Iris pigment epithelial cell (primary cell): ENCODE measurements at regions not wholly inside any gene's neighbourhood (a gene's known extent, or its start where the extent isn't known, plus 50 kb on each side); places are given as distances from the start of the nearest gene placed in this dataset.
"Not testable (repeated sequence)": the region's sequence is repeated elsewhere in the genome, so short reads cannot be mapped to it uniquely, and the experiment has no call there.

Experiments used
- DNase-seq: peaks from one replicate; pipeline ENCODE4 v3.0.0-alpha.2; 2011; ENCODE audit warnings: low read depth

DNA sequence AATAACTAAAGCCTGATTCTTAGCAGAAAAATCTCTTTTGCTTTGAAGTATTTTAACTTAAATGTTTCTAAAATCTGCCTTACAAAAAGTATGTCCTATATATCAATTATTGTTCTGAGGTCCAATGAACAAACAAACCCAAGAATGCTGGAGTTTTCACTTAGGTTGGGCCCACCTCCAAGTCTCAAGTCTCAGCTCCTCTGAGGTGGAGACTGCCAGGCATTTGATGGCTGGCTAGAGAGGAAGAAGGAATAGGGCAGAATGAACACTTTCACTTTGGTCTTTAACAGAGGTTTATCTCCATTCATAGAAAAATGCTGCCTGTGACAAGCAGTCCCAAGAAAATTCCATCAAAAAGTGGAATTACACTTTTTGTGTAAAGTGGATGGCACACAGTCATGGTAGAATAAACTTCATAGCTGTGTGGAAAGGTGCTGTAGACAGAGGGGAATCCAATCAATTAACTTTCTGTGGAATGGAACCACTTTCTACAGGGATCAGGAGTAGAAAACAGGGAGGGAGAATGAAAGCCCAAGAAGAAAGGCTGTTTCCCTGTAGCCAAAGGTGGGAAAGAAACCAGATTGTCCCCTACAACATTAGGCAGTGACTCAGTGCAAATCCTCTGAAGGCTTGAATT is 349.4 kb upstream of the RUNX1 start:
- peak; percentile 47 for DNase-seq

DNA sequence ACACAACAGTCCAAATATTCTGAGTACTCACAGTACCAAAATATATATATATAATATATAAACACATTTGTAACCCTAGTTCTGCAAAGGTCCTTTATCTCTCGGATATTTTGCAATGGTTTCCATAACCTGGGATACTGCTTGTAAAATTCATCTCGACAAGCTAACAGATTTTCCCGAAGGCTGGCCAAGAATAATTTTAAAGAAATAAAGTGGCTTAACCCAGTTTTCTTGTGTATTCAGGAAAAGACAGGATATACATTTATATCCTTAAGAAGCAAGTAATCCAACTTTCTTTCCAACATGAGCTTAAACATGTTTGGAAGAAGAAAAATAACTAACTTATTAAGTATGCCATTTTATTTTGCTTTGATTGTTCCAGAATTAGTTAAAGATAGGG is 348.7 kb upstream of the RUNX1 start:
- no peak for DNase-seq

DNA sequence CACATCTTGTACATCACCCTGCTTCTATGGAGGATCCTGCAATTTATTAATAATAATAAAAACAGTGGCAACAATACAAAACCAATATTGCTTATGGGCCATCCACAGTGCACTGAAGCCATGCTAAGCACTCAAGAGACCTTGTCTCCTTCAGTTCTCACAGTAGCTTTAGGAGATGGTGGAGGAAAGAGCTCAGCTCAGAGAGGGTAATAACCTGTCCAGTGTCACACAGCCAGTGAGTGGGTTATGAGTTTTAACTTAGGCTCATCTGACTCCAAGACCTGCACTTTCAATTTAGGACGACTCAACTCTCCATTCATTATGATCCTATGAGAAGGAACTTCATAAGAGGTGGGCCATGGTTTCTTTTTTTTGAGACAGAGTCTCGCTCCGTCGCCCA is 347.6 kb upstream of the RUNX1 start:
- no peak for DNase-seq

DNA sequence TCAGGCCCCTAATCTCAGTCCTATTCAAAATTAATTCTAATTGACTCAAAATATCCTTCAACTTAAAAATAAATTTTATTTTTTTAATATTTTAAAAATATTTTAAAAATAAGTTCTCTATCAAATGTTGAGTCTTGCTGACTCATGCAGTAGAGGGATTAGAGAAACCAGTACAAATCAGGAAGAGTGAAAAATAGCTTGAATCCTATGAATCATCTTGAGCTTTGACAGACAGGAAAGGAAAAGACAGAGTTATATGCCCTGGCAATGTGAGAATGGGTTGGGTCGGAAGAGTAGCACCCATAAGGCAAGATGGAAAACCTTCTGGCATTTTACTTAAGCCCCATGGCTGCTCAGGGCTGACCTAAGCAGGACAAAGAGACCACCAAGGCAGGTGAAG is 346.6 kb upstream of the RUNX1 start:
- peak; percentile 87 for DNase-seq

DNA sequence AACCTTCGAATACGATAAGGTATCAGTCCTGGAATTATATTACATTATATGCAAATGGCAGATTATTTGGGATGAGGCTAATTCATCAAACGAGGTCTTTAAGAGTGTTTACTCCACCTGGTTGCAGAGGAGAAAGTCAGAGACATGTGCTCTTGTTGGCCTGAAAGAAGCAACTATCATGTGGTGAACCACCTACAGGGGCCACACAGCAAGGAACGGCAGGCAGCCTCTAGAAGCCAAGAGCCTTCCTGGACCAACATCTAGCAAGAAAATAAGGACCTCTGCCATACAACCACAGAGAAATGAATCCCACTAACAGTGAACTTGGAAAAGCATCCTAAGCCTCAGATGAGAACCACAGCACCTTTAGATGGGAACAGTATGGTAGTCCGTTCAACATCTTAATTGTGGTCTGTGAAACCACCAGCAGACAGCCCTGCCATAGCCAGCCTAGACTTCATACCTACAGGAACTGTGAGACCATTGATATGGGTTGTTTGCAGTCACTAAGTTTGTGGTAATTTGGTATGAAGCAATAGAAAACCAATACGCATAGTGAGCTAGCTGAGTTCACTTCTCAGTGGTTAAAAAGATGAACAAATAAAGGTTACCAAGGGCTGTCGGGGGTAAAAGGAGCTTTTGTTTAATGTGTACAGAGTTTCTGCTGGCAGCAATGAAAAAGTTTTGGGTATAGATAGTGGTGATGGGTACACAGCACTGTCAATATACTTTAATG is 345.7 kb upstream of the RUNX1 start:
- DNase-seq: peak; percentile 76

DNA sequence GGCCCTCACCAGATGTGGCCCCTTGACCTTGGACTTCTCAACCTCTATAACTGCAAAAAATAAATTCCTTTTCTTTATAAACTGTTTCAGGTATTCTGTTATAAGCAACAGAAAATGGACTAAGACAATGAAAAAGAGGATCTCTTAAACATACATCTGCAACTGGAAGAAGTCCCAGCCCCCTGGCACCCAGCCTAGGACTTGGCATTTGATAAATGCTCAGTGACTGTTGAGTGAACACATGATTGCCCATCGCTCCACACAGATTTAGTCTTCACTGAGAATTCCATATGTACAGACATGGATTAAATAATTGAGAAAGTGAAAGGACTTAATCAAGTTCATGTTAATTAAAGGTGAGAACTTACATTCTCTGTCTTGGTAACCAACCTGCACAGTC is 344.9 kb upstream of the RUNX1 start:
- no peak for DNase-seq

DNA sequence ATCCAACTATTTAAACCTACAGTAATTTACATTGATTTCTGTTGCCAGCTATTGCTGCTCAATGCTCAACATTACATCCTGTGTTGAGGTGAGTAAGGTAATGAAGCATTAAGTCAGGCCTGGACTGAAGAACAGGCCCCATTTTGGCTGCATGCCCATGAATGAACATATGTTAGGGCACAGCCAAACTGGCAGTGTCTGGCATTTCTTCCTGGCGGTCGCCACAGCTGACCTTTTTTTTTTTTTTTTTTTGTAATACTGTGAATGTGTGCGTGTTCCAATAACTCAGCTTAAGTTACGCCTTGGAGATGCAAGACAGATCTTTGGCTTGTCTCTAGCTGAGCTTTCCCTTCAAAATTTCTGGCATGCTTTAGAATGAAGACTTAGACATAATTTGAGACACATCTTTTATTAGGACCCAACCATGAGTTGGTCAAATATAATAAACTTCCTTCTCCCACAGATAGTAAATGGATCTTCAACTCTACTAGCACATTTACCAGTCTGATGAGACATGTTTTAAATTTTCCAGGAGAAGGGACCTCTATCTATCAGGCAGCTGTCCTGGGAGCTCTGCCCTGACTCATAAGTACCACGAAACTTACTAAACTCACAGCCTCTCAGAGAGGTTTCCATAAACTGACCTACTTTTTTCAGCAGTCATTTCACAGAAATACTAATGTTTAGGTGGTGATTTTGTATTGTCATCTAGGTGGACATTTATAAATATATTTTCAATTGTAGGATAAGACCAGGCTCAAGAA is 341.1 kb upstream of the RUNX1 start:
- peak; percentile 85 for DNase-seq

DNA sequence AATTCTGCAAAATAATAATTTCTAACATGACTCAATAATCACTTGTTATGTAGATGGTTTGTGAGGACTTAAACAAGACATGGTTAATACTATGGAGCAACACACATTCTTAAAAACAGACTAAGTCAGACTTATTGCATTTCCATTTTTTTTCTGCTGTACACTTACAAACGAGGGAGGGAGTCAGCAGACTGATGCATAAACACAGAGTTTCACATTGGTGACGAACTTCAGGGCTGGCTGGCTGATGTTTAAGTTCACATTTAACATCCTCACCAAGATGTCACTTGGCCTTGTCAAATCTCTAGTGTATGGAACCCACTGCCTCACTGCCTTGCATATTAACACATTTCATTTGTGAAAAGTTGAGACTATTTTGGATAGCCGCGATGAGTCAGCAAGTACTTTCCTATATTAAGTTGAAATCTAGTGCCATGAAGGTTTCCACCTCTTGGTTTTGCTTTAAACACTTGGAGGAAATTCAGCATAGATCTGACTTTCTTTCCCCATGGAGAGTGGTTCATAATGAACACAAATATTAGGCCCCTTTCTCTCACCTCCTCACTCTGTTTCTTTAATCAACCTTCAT is 337.5 kb upstream of the RUNX1 start:
- no peak for DNase-seq

DNA sequence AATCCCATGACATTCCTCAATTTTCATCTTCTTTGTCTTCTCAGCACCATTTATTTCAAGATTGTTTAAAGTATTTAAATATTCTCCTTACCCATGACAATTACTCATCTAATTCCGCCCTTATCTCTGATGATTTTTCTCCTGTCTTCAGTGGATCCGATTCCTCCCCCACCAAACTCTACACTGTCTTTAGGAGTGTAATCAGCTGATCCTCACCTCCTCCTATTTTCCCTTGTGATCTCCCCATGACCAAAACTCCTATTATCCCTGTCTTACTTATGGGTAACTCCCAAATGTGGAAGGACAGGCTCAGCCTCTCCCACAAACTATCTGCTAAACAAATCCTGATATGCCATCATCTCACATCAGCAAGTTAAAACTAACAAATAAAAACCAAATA is 335.3 kb upstream of the RUNX1 start:
- DNase-seq: no peak

DNA sequence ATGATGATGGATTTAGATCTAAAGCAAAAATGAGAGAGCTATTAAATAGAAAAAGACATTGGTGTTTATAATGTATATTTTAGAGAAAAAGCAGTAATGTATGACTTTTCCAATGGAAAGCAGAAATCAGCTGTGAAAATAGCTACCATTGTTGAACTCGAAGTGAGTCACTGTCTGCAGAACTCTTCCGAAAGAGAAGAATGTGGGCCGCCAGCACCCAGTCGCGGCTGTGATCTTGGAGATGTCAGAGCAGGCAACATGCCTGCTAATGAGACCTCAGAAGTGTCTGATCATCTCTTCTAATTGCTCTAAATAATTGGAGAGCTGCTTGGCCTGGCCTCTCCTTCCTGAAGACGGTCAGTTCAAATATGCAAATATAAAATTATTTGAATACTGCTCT is 333.6 kb upstream of the RUNX1 start:
- peak; percentile 39 for DNase-seq

DNA sequence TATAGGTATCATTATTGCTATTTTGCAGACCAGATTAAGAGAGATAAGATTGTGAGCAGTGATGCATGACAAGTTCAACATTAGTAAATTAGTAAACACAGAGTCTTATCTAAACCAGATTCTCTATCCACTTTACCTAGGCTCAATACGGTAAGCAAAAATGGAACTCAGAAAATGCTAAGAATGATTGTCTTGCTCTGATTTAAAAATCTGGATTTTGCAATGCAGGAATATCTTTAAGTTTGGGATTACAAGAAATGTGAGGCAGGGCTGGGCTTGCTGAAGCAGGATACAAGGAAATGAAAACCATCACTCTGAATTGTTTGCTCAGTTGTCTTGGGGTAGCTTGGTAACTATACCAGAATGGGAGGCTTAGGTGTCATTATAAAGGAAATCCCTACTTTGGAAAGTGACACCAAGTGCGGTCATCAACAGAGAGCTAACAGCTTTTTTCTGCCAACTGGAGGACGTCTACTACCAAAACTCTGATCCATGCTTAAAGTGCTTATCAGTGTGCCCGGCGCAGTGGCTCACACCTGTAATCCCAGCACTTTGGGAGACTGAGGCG is 332.7 kb upstream of the RUNX1 start:
- DNase-seq: no peak

DNA sequence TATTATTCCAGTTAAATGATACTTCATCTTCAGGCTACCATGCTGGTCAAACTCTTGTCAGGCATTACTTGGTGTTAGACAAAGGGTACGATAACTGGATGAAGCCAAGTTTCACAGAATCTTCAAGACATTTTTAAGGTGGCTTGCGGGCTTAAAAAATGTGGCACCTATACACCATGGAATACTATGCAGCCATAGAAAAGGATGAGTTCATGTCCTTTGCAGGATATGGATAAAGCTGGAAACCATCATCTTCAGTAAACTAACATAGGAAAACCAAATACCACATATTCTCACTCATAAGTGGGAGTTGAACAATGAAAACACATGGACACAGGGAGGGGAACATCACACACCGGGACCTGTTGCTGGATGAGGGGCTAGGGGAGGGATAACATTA is 331.2 kb upstream of the RUNX1 start:
- DNase-seq: not testable (repeated sequence)

DNA sequence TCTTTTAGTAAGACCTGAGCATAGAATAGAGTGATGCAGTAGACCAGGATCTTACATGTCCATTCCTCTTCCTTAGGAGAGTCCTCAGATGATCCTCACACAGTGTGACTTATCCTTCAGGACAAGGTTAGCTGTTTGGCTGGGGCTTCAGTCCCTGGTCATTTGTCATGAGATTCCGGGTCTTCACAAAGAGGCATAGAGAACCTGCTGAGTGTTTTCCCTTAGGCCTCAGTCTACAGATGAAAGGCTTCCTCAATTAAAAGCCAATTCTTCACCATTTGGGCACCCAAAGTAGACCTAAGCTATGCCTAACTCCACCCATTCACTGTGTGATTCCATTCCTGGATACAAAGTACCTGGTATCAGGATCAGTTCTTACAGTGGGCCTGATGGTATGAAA is 329.8 kb upstream of the RUNX1 start:
- DNase-seq: no peak

DNA sequence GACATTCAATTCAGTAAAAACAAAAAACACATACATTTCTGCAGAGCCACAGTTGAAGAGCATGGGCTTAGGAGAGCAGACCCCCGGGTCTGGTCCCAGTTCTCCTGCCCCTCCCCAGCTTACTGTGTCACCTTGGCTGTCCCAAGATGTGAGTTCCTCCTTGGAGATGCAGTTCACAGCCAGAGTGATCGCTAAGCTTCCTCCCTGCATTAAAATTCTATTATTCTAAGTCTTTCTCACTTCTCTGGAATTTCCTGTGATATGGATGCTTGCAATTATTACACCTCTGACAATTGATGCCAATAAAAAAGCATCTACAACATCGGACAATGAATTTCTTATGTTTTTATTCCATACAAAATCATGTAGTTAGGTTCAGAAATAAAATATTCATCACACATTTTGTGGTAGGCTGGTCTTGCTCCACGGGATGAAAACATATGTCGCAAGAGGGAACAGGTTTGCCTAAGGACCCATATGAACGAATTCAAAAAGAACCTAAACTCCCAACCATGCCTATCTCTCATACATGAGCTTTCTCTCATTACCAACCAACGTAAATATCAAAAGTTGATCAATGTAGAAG is 328.5 kb upstream of the RUNX1 start:
- DNase-seq: peak; percentile 45

DNA sequence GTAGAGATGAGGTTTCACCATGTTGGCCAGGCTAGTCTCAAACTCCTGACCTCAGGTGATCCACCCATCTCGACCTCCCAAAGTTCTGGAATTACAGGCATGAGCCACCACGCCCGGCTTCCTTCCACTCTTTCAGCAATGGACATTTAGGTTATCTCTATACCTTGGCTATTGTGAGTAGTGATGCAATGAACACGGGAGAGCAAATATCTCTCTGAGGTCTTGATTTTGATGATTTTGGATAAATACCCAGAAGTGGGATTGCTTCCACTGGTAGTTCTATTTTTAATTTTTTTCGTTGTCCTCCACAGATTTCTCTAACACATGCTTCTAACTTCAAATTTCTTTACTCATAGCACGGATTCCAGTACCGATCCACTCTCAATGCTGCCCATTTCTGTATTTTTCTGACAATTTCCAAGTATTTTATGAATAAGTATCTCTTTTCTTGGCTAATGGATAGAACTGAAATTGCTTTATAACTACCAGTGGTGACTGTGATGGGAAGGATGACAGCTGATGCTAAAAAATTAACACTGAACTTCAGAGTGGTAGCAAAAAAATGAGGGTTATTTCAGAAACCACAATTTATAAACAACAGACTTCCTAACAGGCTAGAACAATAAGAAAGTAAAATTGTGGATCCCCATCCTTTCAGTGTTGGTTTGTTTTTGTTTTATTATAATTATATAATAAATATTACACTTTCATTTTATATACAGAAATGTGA is 327.5 kb upstream of the RUNX1 start:
- peak; percentile 50 for DNase-seq

DNA sequence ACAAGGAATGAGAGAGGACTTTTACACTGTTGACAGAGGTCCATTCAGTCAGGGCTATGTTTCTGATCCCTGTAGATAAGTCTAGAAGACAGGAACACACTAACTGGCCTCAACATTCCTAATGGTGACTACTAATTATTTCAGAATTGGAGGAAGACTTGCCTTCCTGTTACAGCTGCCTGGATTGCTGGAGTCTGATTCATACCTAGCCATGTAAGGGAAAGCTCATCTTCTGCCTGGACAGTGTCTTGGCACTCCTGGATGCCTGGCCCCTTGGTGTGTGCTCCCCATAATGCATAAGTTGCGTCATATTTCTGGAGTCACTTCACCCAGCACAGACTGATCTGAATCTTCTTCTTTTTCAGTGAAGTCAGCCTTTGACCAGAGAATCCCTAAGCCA is 326.0 kb upstream of the RUNX1 start:
- peak; percentile 89 for DNase-seq

DNA sequence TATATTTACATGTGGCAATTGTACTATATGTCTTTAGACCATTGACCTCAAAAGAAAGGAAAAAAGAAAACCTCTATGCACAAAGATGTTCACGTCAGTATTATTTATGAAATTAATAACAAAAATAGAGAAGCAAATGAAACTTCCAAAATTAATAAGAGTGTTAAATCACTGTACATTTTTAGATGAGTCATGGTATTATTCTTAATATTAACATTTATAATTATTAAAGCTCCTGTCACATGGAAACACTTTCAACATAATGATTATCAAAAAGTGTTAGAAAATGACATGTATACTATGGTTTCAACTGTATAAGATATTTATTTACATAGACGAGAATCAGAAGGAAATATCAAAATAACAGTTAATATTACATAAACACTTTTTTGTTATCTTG is 324.9 kb upstream of the RUNX1 start:
- DNase-seq: no peak

DNA sequence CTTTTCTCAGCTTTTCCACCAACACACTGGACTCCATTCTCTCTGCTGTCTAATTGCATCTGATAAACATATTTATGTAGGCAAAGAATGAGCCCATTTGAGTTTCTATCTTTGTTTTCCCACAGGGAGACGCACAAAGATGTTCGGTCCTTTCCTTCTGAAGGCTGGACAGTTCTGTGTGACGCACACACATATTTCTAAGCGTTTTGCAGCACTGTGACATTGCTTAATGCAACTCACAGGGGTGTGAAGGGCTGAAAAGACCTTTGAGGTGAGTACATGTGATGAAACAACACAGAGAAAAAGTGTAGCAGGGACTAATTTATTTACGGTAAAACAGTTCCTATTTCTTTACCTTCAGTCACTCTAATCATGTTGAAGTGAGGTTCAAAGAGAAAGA is 323.1 kb upstream of the RUNX1 start:
- DNase-seq: no peak

DNA sequence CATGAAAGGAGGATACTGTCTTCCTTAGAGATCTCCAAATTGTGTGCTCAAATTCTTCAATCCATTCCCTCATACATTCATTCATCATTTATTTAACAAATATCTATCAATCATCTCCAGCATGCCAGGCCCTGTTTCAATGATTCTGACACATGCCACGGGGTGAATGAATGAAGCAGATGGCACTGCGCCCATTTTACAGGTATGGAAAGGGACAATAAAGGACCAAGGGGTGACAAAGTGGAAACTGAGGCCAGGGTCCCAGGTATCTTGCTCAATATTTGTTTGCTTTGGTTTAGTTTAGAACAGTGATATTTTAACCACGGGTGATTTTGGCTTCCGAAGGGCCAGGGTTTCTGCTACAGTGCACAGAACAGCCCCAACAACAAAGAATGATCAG is 321.6 kb upstream of the RUNX1 start:
- DNase-seq: no peak

DNA sequence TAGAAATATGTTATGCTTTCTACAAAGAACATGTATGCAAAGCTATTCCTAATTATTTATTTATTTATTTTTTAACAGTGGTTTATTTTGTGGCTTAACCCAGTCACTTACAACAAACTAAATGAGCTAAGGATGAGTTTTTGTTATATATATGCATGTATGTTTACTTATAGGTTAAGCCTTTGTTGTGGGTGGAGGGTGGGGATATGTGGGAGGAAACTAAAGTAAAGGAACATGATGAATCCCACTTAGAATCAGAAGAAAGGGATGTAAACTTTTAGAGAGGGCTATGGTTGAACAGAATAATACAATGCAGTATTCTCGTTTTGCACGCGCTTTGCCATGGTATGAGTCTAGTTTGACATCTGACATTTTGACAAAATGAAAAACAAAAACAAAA is 321.0 kb upstream of the RUNX1 start:
- DNase-seq: no peak

DNA sequence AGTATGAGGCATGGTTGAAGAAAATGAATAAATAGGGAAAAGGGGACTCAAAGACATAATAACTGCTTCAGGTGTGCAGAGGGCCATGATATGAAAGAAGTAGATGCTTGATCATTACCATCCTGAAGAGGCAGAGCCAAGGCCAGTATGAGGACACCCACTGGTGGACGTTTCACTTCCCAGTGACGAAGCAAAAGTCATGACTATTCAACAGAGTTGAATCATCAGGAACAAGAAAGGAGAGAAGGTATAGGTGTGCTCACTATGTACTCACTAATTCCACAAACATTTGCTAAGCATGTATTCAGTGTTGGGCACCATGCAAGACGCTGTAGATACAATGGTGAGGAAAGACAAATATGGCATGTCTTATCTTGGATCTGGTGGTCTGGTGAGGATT is 319.2 kb upstream of the RUNX1 start:
- no peak for DNase-seq

DNA sequence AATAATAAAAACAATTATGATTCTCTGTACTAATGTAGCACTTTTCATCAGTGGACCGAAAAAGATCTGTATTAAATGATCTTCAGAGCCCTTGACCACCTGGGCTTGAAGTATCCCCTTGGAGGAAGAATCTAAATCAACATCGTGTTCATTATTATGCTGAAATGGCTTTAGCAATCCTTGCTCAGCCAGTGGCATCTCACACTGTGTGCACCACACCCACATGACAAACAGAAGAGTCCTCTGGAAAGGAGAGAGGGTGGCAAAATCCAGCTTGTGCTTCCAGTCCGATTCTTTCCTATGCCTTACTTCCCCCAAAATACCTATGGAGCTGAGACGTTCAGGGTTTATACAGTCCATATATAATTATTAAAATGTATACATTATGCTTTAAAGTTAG is 318.5 kb upstream of the RUNX1 start:
- no peak for DNase-seq
